HFF-Myc (cell line): ENCODE measurements at regions not wholly inside any gene's neighbourhood (a gene's known extent, or its start where the extent isn't known, plus 50 kb on each side); places are given as distances from the start of the nearest gene placed in this dataset.
"Not testable (repeated sequence)": the region's sequence is repeated elsewhere in the genome, so short reads cannot be mapped to it uniquely, and the experiment has no call there.

Experiments
- DNase-seq: peaks from one replicate; pipeline ENCODE4 v3.0.0-alpha.2; 2011; ENCODE audit warnings: low read depth; ENCODE audit errors: extremely low read depth
- H3K4me3 ChIP-seq: replicated peaks from 2 replicates; pipeline ENCODE4 v1.5.1; 2011; ENCODE audit warnings: low read depth, mild to moderate bottlenecking, control low read depth, low read length
- CTCF ChIP-seq: IDR thresholded peaks from 2 replicates; pipeline ENCODE4 v1.5.1; 2012; ENCODE audit warnings: mild to moderate bottlenecking, low read depth, low read length, control low read depth; ENCODE audit errors: missing control alignments

DNA sequence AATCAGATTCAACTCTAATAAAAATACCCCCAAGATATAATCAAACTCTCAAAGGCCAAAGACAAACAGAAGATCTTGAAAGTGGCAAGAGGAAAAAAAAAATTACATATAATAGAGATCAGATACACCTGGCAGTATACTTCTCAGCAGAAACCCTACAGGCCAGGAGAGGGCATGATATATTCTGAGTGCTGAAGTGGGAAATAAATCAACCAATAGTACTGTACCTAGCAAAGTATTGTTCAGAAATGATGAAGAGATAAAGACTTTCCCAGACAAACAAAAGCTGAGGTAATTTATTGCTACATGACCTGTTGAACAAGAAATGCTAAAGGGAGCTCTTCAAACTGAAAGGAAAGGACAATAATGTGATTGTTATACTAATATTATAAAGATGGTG is 291.9 kb downstream of the SH2D4B start:
- no peak overlapping the region for H3K4me3 ChIP-seq
- DNase-seq: no peak
- no peak for TF ChIP-seq CTCF

DNA sequence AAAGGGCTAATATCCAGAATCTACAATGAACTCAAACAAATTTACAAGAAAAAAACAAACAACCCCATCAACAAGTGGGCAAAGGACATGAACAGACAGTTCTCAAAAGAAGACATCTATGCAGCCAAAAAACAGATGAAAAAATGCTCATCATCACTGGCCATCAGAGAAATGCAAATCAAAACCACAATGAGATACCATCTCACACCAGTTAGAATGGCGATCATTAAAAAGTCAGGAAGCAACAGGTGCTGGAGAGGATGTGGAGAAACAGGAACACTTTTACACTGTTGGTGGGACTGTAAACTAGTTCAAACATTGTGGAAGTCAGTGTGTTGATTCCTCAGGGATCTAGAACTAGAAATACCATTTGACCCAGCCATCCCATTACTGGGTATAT is 295.0 kb downstream of the SH2D4B start:
- not testable (repeated sequence) for H3K4me3 ChIP-seq, DNase-seq

DNA sequence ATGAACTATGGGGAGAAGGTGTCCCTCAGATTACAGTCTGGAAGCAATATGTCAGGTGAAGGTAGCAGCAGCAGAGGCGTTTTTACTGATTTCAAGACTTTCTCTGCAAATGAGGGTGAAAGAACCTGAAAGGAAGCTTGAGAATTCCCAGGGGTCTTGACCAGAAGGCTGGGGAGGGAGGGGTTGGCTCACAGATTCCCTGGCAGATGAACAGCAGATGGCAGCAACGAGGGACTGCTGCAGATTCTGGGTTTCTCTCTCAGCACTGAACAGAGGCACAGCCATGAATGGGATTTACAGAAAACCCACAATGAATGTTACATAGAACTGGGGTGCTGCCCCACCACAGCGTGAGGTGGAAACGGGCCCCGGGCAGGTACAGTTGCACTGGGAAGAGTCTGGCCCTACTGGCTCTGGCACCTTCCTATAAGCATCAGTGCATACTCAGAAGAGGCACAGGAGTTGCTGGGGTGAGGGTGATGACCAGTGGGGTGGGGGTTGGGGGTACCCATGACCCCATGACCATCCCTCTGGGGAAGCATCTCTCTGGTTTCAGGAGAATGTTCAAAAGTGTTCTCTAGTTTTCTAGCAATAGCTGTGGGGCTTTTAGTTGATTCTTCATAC is 317.8 kb downstream of the SH2D4B start:
- DNase-seq: no peak
- no peak overlapping the region for H3K4me3 ChIP-seq
- TF ChIP-seq CTCF: no peak

GRCh38 chr10:80856186-80856585 is 318.5 kb downstream of the SH2D4B start:
- TF ChIP-seq CTCF: no peak
- no peak overlapping the region for H3K4me3 ChIP-seq
- DNase-seq: no peak

- DNase-seq, H3K4me3 ChIP-seq: not testable (repeated sequence)
These were observed 321.6 kb downstream of the SH2D4B start for GRCh38 chr10:80859279-80859678.

- DNase-seq: no peak
- TF ChIP-seq CTCF: no peak
- no peak overlapping the region for H3K4me3 ChIP-seq
These were observed 323.0 kb downstream of the SH2D4B start for GRCh38 chr10:80860719-80861118.

- TF ChIP-seq CTCF: no peak
These were observed 324.2 kb downstream of the SH2D4B start for GRCh38 chr10:80861882-80862281.

GRCh38 chr10:80870282-80870681 is 332.6 kb downstream of the SH2D4B start:
- TF ChIP-seq CTCF: no peak
- no peak for DNase-seq
- H3K4me3 ChIP-seq: no peak overlapping the region

More at GRCh38 chr10:80861882-80862281, 324.2 kb downstream of the SH2D4B start:
- no peak for DNase-seq
- no peak overlapping the region for H3K4me3 ChIP-seq
